HL-60 (cell line): ENCODE measurements at regions not wholly inside any gene's neighbourhood (a gene's known extent, or its start where the extent isn't known, plus 50 kb on each side); places are given as distances from the start of the nearest gene placed in this dataset.

Source experiments
- DNase-seq, 2 experiments: peaks; one replicate each; pipeline ENCODE4 v3.0.0-alpha.2; 2010 to 2020; ENCODE audit warnings: low read depth in 1 of 2, low spot score in 1 of 2
- H3K27ac ChIP-seq: fragments of 250-450 bp; sonication (Bioruptor Pico); replicated peaks from 2 replicates; pipeline ENCODE4 v1.5.1; 2020; ENCODE audit warnings: mild to moderate bottlenecking, moderate library complexity
- H3K27me3 ChIP-seq: fragments of 250-450 bp; sonication (Bioruptor Pico); 2 replicates; pipeline ENCODE4 v1.5.1; 2021; ENCODE audit warnings: mild to moderate bottlenecking, moderate library complexity; ENCODE audit not compliant: insufficient read depth, poor library complexity, severe bottlenecking
- H3K4me3 ChIP-seq: replicated peaks from 2 replicates; pipeline ENCODE4 v1.5.1; 2011; ENCODE audit warnings: mild to moderate bottlenecking, control low read depth, low read length; ENCODE audit not compliant: insufficient read depth
- CTCF ChIP-seq: IDR thresholded peaks from one replicate; pipeline ENCODE4 v1.5.1; 2011; ENCODE audit warnings: low read length, control low read depth, inconsistent platforms; ENCODE audit not compliant: insufficient read depth
- GABPA ChIP-seq: IDR thresholded peaks from 2 replicates; pipeline ENCODE4 v1.6.1; 2012; ENCODE audit warnings: low read depth
- POLR2AphosphoS5 ChIP-seq: IDR thresholded peaks from 2 replicates; pipeline ENCODE4 v1.6.1; 2012; ENCODE audit warnings: low read depth
- SPI1 ChIP-seq: IDR thresholded peaks from 2 replicates; pipeline ENCODE4 v1.6.1; 2012; ENCODE audit warnings: low read depth, mild to moderate bottlenecking, borderline replicate concordance
- TF ChIP-seq, protein P1 (sequence below): IDR thresholded peaks from 2 replicates; pipeline ENCODE4 v1.6.1; 2012; ENCODE audit warnings: low read depth; ENCODE audit not compliant: insufficient replicate concordance

DNA sequence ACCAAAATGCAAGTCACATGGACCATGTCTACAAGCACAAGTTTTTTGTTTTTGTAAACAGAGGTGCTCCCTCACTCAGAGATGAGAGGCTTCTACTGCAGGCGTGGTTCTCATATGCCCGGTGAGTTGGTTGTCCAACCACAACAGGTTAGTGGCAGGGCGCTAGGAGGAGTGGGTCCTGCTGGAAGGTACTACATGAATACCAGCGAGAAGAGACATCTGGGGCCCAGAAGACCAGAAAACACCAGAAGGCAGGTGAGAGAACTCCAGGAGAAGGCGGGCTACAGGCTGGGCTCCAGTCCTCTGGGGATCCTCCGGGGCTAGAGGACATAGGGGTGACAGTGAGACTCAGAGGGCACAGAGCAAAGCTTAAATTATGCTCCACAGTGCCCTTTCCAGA lies 366.5 kb downstream of the MATN1 start:
- no peak for TF ChIP-seq SPI1
- TF ChIP-seq GABPA = no peak
- Histone ChIP-seq H3K27ac (no peak overlapping the region), H3K4me3 (no peak overlapping the region), H3K27me3 (no peaks in the 10 kb centered on the region)
- no peak for DNase-seq

DNA sequence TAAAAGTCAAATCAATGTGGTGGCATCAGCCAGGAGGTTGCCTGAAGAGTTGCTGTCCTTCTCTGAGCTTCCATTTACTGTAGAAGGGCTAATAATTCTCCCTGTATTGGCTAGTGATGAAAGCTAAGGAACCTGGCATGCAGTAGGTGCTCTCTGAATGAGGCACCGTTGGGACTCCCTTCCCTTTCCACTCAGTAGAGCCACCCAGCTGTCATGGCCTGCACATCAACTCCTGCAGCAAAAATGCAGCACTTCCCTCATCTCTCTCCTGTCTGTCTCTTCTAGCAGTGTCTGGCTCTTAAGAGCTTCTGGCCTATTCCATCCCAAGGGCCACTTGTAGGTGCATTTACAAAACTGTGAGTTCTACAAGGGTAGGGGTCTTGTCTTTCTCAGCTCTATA lies 369.0 kb downstream of the MATN1 start:
- Histone ChIP-seq H3K27me3 (no peaks in the 10 kb centered on the region), H3K4me3 (no peak overlapping the region), H3K27ac (no peak overlapping the region)
- DNase-seq = no peak
- TF ChIP-seq GABPA (no peak), CTCF (no peak), POLR2AphosphoS5 (no peak), SPI1 (no peak)
- TF ChIP-seq, protein P1, sequence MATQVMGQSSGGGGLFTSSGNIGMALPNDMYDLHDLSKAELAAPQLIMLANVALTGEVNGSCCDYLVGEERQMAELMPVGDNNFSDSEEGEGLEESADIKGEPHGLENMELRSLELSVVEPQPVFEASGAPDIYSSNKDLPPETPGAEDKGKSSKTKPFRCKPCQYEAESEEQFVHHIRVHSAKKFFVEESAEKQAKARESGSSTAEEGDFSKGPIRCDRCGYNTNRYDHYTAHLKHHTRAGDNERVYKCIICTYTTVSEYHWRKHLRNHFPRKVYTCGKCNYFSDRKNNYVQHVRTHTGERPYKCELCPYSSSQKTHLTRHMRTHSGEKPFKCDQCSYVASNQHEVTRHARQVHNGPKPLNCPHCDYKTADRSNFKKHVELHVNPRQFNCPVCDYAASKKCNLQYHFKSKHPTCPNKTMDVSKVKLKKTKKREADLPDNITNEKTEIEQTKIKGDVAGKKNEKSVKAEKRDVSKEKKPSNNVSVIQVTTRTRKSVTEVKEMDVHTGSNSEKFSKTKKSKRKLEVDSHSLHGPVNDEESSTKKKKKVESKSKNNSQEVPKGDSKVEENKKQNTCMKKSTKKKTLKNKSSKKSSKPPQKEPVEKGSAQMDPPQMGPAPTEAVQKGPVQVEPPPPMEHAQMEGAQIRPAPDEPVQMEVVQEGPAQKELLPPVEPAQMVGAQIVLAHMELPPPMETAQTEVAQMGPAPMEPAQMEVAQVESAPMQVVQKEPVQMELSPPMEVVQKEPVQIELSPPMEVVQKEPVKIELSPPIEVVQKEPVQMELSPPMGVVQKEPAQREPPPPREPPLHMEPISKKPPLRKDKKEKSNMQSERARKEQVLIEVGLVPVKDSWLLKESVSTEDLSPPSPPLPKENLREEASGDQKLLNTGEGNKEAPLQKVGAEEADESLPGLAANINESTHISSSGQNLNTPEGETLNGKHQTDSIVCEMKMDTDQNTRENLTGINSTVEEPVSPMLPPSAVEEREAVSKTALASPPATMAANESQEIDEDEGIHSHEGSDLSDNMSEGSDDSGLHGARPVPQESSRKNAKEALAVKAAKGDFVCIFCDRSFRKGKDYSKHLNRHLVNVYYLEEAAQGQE = no peak

GRCh38 chr1:30353637-30354036 lies 369.7 kb downstream of the MATN1 start:
- no peak for DNase-seq
- Histone ChIP-seq H3K27me3 (no peaks in the 10 kb centered on the region), H3K4me3 (no peak overlapping the region), H3K27ac (no peak overlapping the region)
- TF ChIP-seq POLR2AphosphoS5 = no peak
- TF ChIP-seq, protein P1 = no peak
- TF ChIP-seq CTCF = no peak
- TF ChIP-seq GABPA = no peak
- no peak for TF ChIP-seq SPI1

GRCh38 chr1:30348147-30348546 lies 375.2 kb downstream of the MATN1 start:
- Histone ChIP-seq H3K27ac (no peak overlapping the region), H3K4me3 (no peak overlapping the region), H3K27me3 (no peaks in the 10 kb centered on the region)
- no peak for TF ChIP-seq CTCF
- no peak for TF ChIP-seq SPI1
- TF ChIP-seq, protein P1 = no peak
- TF ChIP-seq GABPA = no peak
- no peak for TF ChIP-seq POLR2AphosphoS5
- DNase-seq = no peak
